ENCODE measurements at regions not wholly inside any gene's neighbourhood (a gene's known extent, or its start where the extent isn't known, plus 50 kb on each side); places are given as distances from the start of the nearest gene placed in this dataset.

- H3K9ac ChIP-seq (ENCODE audit: low read depth, low read length, poor library complexity, severe bottlenecking) = no peak overlapping the region
- no peaks in the 10 kb centered on the region for H3K27me3 ChIP-seq (ENCODE audit: insufficient read depth, low read length, poor library complexity, severe bottlenecking)
- H3K4me1 ChIP-seq (ENCODE audit: insufficient read depth, low read length, poor library complexity, severe bottlenecking) = peaks cover 11% of the 10 kb centered on the region
- TF ChIP-seq EZH2phosphoT487 (IDR thresholded peaks at IDR 0.05; ENCODE audit: borderline replicate concordance) (no peak), CTCF (conservative IDR thresholded peaks at IDR 0.05; ENCODE audit: low read length) (no peak)
- H3K36me3 ChIP-seq (ENCODE audit: insufficient read depth, low read length) = no peaks in the 10 kb centered on the region
- no peaks in the 10 kb centered on the region for H3K9me3 ChIP-seq (ENCODE audit: insufficient read depth, low read depth, low read length)
- H3K4me3 ChIP-seq (ENCODE audit: low read length, poor library complexity, severe bottlenecking) = no peak overlapping the region
- no peaks in the 10 kb centered on the region for H4K20me1 ChIP-seq (ENCODE audit: insufficient read depth, low read length, poor library complexity, severe bottlenecking)
- no peaks in the 10 kb centered on the region for H3F3A ChIP-seq (ENCODE audit: low read depth)
- no peaks in the 10 kb centered on the region for H3K79me2 ChIP-seq (ENCODE audit: insufficient read depth, low read length)
- no peak overlapping the region for H2AFZ ChIP-seq (ENCODE audit: low read length)
- no peak overlapping the region for H3K4me2 ChIP-seq (ENCODE audit: low read depth, low read length, poor library complexity, severe bottlenecking)
- no peaks in the 10 kb centered on the region for H3K9me2 ChIP-seq (replicated peaks; ENCODE audit: low read depth, low read length)
Observed at GRCh38 chr9:74275872-74276508, 221.1 kb upstream of the RORB start.

GRCh38 chr9:74277532-74277931 lies 219.6 kb upstream of the RORB start:
- Histone ChIP-seq H3K9ac (ENCODE audit: low read depth, low read length, poor library complexity, severe bottlenecking) (no peak overlapping the region), H3K79me2 (ENCODE audit: insufficient read depth, low read length) (no peaks in the 10 kb centered on the region), H3K36me3 (ENCODE audit: insufficient read depth, low read length) (no peaks in the 10 kb centered on the region), H4K20me1 (ENCODE audit: insufficient read depth, low read length, poor library complexity, severe bottlenecking) (no peaks in the 10 kb centered on the region), H2AFZ (ENCODE audit: low read length) (no peak overlapping the region), H3K9me3 (ENCODE audit: insufficient read depth, low read depth, low read length) (no peaks in the 10 kb centered on the region), H3F3A (ENCODE audit: low read depth) (no peaks in the 10 kb centered on the region), H3K4me2 (ENCODE audit: low read depth, low read length, poor library complexity, severe bottlenecking) (no peak overlapping the region), H3K4me3 (ENCODE audit: low read length, poor library complexity, severe bottlenecking) (no peak overlapping the region), H3K4me1 (ENCODE audit: insufficient read depth, low read length, poor library complexity, severe bottlenecking) (peaks cover 13% of the 10 kb centered on the region), H3K9me2 (replicated peaks; ENCODE audit: low read depth, low read length) (no peaks in the 10 kb centered on the region), H3K27me3 (ENCODE audit: insufficient read depth, low read length, poor library complexity, severe bottlenecking) (no peaks in the 10 kb centered on the region)
- TF ChIP-seq EZH2phosphoT487 (IDR thresholded peaks at IDR 0.05; ENCODE audit: borderline replicate concordance) (no peak), CTCF (conservative IDR thresholded peaks at IDR 0.05; ENCODE audit: low read length) (peak; percentile 26; the same call in 1 of the 2 replicates)

GRCh38 chr9:74281674-74282073 lies 215.5 kb upstream of the RORB start:
- no peaks in the 10 kb centered on the region for H3K79me2 ChIP-seq (ENCODE audit: insufficient read depth, low read length)
- no peaks in the 10 kb centered on the region for H3K9me2 ChIP-seq (replicated peaks; ENCODE audit: low read depth, low read length)
- H3K4me2 ChIP-seq (ENCODE audit: low read depth, low read length, poor library complexity, severe bottlenecking) = no peak overlapping the region
- H3K9me3 ChIP-seq (ENCODE audit: insufficient read depth, low read depth, low read length) = no peaks in the 10 kb centered on the region
- no peak overlapping the region for H3K9ac ChIP-seq (ENCODE audit: low read depth, low read length, poor library complexity, severe bottlenecking)
- H2AFZ ChIP-seq (ENCODE audit: low read length) = no peak overlapping the region
- no peaks in the 10 kb centered on the region for H3K27me3 ChIP-seq (ENCODE audit: insufficient read depth, low read length, poor library complexity, severe bottlenecking)
- no peaks in the 10 kb centered on the region for H3K36me3 ChIP-seq (ENCODE audit: insufficient read depth, low read length)
- no peaks in the 10 kb centered on the region for H4K20me1 ChIP-seq (ENCODE audit: insufficient read depth, low read length, poor library complexity, severe bottlenecking)
- H3K4me3 ChIP-seq (ENCODE audit: low read length, poor library complexity, severe bottlenecking) = no peak overlapping the region
- H3K4me1 ChIP-seq (ENCODE audit: insufficient read depth, low read length, poor library complexity, severe bottlenecking) = peaks cover 20% of the 10 kb centered on the region
- H3F3A ChIP-seq (ENCODE audit: low read depth) = no peaks in the 10 kb centered on the region
- TF ChIP-seq CTCF (conservative IDR thresholded peaks at IDR 0.05; ENCODE audit: low read length) = peak; percentile 60
- no peak for TF ChIP-seq EZH2phosphoT487 (IDR thresholded peaks at IDR 0.05; ENCODE audit: borderline replicate concordance)

All from Loucy (cell line).